HepG2 (cell line): ENCODE measurements at regions not wholly inside any gene's neighbourhood (a gene's known extent, or its start where the extent isn't known, plus 50 kb on each side); places are given as distances from the start of the nearest gene placed in this dataset.

Experiments
- ATAC-seq: fragments of 200-7000 bp; cut with Tn5 transposase; 3 replicates; pipeline ENCODE4 v1.9.1; 2020; ENCODE audit warnings: mild to moderate bottlenecking, moderate library complexity
- BruUV-seq: library from RNA; stranded (reverse); fragments of 400-500 nt; replicated peaks from 2 replicates; lab custom pipeline; 2021; lab: Mats Ljungman, UMichigan
- CTCF ChIA-PET: fragments of 300-600 bp; formaldehyde crosslinking; extraction: SDS; loops from one replicate; lab custom pipeline; 2021; ENCODE audit warnings: low total read pairs, inconsistent platforms, low intra/inter-chr PET ratio; lab: Yijun Ruan, JAX
- POLR2A ChIA-PET: fragments of 350-600 bp; sonication (Branson Sonifier 250); formaldehyde crosslinking; loops from one replicate; lab custom pipeline; 2020; ENCODE audit warnings: antibody characterized with exemption, inconsistent platforms; lab: Yijun Ruan, JAX
- DNase-seq: peaks from one replicate; pipeline ENCODE4 v3.0.0-alpha.2; 2015; ENCODE audit warnings: low spot score
- FAIRE-seq: peaks from 3 replicates; lab custom pipeline; 2011; peaks lifted over from hg19 to GRCh38; lab: Jason Lieb, UNC
- H2AFZ ChIP-seq: one replicate; pipeline ENCODE4 v1.6.1; 2011; ENCODE audit warnings: low read length, inconsistent platforms
- H3K27ac ChIP-seq: fragments of 300-600 bp; 3 replicates; pipeline ENCODE4 v1.8.0; 2011; ENCODE audit warnings: mixed run types, mild to moderate bottlenecking, mixed read lengths, low read length, inconsistent platforms; ENCODE audit not compliant: insufficient read depth; ENCODE audit errors: extremely low read length
- H3K27me3 ChIP-seq, 2 experiments: fragments of 200-600 bp in 1 of 2; 2 replicates in 1 of 2; 3 replicates in 1 of 2; pipeline versions ENCODE4 v1.6.0 to v1.8.0; 2011; ENCODE audit warnings: low read length in 2 of 2, mild to moderate bottlenecking in 2 of 2, moderate library complexity in 2 of 2, inconsistent platforms in 1 of 2; ENCODE audit not compliant: insufficient read depth in 2 of 2, control insufficient read depth in 1 of 2
- H3K36me3 ChIP-seq, 2 experiments: fragments of 200-600 bp in 1 of 2; replicated peaks in 1 of 2; 2 replicates in 1 of 2; 3 replicates in 1 of 2; pipeline versions ENCODE4 v1.5.1 to v1.8.0; 2011; ENCODE audit warnings: low read length in 2 of 2, inconsistent platforms in 1 of 2; ENCODE audit not compliant: insufficient read depth in 2 of 2, control insufficient read depth in 1 of 2
- H3K4me1 ChIP-seq: 2 replicates; pipeline ENCODE4 v1.5.1; 2012; ENCODE audit warnings: low read length, inconsistent platforms; ENCODE audit not compliant: insufficient read depth
- H3K4me2 ChIP-seq: 2 replicates; pipeline ENCODE4 v1.6.0; 2011; ENCODE audit warnings: low read depth, low read length, inconsistent platforms
- H3K4me3 ChIP-seq, 3 experiments: fragments of 200-600 bp in 1 of 3; sonication (generic), shearing (Covaris generic) in 1 of 3; replicated peaks in 1 of 3; 2 replicates each; pipeline ENCODE4 v1.5.1; 2011 to 2016; ENCODE audit warnings: low read length in 3 of 3, inconsistent platforms in 2 of 3, low read depth in 2 of 3, mild to moderate bottlenecking in 2 of 3, control low read depth in 1 of 3, mixed read lengths in 1 of 3; ENCODE audit not compliant: insufficient read depth in 1 of 3
- H3K79me2 ChIP-seq: one replicate; pipeline ENCODE4 v1.6.1; 2011; ENCODE audit warnings: low read length, inconsistent platforms; ENCODE audit not compliant: insufficient read depth
- H3K9ac ChIP-seq: 2 replicates; pipeline ENCODE4 v1.6.0; 2011; ENCODE audit warnings: mild to moderate bottlenecking, low read depth, low read length, inconsistent platforms; ENCODE audit not compliant: insufficient read depth
- H3K9me3 ChIP-seq: 2 replicates; pipeline ENCODE4 v1.5.1; 2012; ENCODE audit warnings: mild to moderate bottlenecking, low read length
- H4K20me1 ChIP-seq: 2 replicates; pipeline ENCODE4 v1.6.0; 2011; ENCODE audit warnings: inconsistent platforms, mild to moderate bottlenecking, low read length, moderate library complexity; ENCODE audit not compliant: insufficient read depth
- BHLHE40 ChIP-seq: IDR thresholded peaks from 2 replicates; pipeline ENCODE4 v1.6.1; 2011; ENCODE audit warnings: low read length, improper control_type of control experiment
- CC2D1A ChIP-seq: sonication (generic); formaldehyde crosslinking; IDR thresholded peaks from 2 replicates; pipeline ENCODE4 v1.8.1; 2023; ENCODE audit warnings: mild to moderate bottlenecking, missing genetic modification reagents
- HNF4A ChIP-seq: sonication (generic); formaldehyde crosslinking; IDR thresholded peaks from 2 replicates; pipeline ENCODE4 v1.4.0; 2020; ENCODE audit warnings: missing genetic modification reagents
- KLF15 ChIP-seq: sonication (generic); formaldehyde crosslinking; IDR thresholded peaks from 2 replicates; pipeline ENCODE4 v1.8.1; 2023; ENCODE audit warnings: borderline replicate concordance, mild to moderate bottlenecking, inconsistent platforms, missing genetic modification reagents, mixed read lengths
- POGZ ChIP-seq: sonication (generic); formaldehyde crosslinking; IDR thresholded peaks from 2 replicates; pipeline ENCODE4 v1.4.0; 2020; ENCODE audit warnings: mild to moderate bottlenecking, missing genetic modification reagents
- ZMAT3 ChIP-seq: sonication (generic); formaldehyde crosslinking; conservative IDR thresholded peaks from 2 replicates; pipeline ENCODE4 v1.7.0; 2021; ENCODE audit warnings: missing genetic modification reagents
- ZNF235 ChIP-seq: sonication (generic); formaldehyde crosslinking; IDR thresholded peaks from 2 replicates; pipeline ENCODE4 v1.8.1; 2023; ENCODE audit warnings: mild to moderate bottlenecking, missing genetic modification reagents, borderline replicate concordance
- in situ Hi-C: cut with HindIII; loops from 2 replicates; pipeline ENCODE4 v1.10.0; 2017; ENCODE audit warnings: low pct_unique_long_range_greater_than_20kb; ENCODE audit not compliant: extremely low pct_ligation_motif_present
- intact Hi-C: fragments of 100-400 bp; cut with micrococcal nuclease; formaldehyde crosslinking; loops from one replicate; pipeline ENCODE4 v1.10.0; 2022; ENCODE audit not compliant: unreplicated experiment
- TF ChIP-seq, protein P1 (sequence below): sonication (generic); formaldehyde crosslinking; conservative IDR thresholded peaks from 2 replicates; pipeline ENCODE4 v1.4.0; 2020; ENCODE audit warnings: missing genetic modification reagents
- TF ChIP-seq, protein P2 (sequence below): sonication (generic); formaldehyde crosslinking; IDR thresholded peaks from 2 replicates; pipeline ENCODE4 v1.5.1; 2020; ENCODE audit warnings: missing genetic modification reagents, mild to moderate bottlenecking, borderline replicate concordance
- TF ChIP-seq, protein P3 (sequence below): fragments of 450-650 bp; IDR thresholded peaks from 2 replicates; pipeline ENCODE4 v1.6.1; 2017

DNA sequence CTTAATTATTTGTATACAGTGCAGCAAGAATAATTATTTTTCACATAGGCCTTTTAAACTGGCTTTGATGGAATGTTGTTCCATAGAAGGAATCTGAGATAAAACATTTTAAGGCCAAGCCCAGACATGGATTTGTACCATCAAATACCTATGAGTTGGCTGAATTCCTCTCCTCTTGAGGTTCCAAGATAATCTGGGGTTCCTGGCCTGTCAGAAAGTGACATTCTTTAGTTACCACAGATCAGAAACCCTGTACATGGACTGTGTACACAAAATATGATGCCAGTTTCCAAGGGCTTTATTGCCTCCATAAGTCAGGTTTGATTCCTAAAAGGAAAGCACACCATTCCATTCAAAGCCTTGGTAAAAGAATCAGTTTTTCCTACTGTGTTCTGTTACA is 1256.7 kb upstream of the NRXN1 start:
- Histone ChIP-seq H3K27ac (no peak overlapping the region), H4K20me1 (no peaks in the 10 kb centered on the region), H3K27me3 (no peaks in the 10 kb centered on the region), H3K4me3 (no peak overlapping the region), H3K4me1 (no peaks in the 10 kb centered on the region), H3K36me3 (no peaks in the 10 kb centered on the region), H3K79me2 (no peaks in the 10 kb centered on the region), H2AFZ (no peak overlapping the region), H3K9me3 (peaks cover 81% of the 10 kb centered on the region), H3K4me2 (no peak overlapping the region), H3K9ac (no peak overlapping the region)
- ATAC-seq (no peak), FAIRE-seq (no peak), DNase-seq (no peak)
- ChIA-PET POLR2A (no interaction called here), CTCF (no interaction called here)
- no TSS peak for BruUV-seq
- no peak for TF ChIP-seq CC2D1A (CRISPR knock-in tag)
- TF ChIP-seq ZMAT3: no peak
- TF ChIP-seq, protein P1, sequence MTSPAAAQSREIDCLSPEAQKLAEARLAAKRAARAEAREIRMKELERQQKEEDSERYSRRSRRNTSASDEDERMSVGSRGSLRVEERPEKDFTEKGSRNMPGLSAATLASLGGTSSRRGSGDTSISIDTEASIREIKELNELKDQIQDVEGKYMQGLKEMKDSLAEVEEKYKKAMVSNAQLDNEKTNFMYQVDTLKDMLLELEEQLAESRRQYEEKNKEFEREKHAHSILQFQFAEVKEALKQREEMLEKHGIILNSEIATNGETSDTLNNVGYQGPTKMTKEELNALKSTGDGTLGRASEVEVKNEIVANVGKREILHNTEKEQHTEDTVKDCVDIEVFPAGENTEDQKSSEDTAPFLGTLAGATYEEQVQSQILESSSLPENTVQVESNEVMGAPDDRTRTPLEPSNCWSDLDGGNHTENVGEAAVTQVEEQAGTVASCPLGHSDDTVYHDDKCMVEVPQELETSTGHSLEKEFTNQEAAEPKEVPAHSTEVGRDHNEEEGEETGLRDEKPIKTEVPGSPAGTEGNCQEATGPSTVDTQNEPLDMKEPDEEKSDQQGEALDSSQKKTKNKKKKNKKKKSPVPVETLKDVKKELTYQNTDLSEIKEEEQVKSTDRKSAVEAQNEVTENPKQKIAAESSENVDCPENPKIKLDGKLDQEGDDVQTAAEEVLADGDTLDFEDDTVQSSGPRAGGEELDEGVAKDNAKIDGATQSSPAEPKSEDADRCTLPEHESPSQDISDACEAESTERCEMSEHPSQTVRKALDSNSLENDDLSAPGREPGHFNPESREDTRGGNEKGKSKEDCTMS (CRISPR knock-in tag): no peak
- TF ChIP-seq KLF15 (CRISPR knock-in tag): no peak
- no peak for TF ChIP-seq BHLHE40
- TF ChIP-seq, protein P2, sequence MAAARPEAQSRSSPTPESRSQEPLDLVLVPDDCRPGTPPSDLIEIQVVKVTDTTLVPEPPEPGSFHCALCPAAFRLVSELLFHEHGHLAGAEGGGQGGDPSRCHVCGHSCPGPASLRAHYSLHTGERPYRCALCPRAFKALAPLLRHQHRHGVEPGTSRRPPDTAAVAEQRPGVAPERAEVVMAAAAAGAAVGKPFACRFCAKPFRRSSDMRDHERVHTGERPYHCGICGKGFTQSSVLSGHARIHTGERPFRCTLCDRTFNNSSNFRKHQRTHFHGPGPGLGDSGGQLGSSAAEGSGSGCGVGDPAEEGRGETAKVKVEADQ (CRISPR knock-in tag): no peak
- TF ChIP-seq ZNF235: no peak
- TF ChIP-seq, protein P3, sequence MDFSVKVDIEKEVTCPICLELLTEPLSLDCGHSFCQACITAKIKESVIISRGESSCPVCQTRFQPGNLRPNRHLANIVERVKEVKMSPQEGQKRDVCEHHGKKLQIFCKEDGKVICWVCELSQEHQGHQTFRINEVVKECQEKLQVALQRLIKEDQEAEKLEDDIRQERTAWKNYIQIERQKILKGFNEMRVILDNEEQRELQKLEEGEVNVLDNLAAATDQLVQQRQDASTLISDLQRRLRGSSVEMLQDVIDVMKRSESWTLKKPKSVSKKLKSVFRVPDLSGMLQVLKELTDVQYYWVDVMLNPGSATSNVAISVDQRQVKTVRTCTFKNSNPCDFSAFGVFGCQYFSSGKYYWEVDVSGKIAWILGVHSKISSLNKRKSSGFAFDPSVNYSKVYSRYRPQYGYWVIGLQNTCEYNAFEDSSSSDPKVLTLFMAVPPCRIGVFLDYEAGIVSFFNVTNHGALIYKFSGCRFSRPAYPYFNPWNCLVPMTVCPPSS: no peak
- TF ChIP-seq POGZ: no peak
- no peak for TF ChIP-seq HNF4A (CRISPR knock-in tag)
- in situ Hi-C loops: no loop called here
- intact Hi-C loops: no loop called here
